IMR-90 (cell line): ENCODE measurements at regions not wholly inside any gene's neighbourhood (a gene's known extent, or its start where the extent isn't known, plus 50 kb on each side); places are given as distances from the start of the nearest gene placed in this dataset.

Experiments
- ATAC-seq: fragments of 200-7000 bp; cut with Tn5 transposase; 2 replicates; pipeline ENCODE4 v1.9.1; 2020; ENCODE audit warnings: low read depth, mild to moderate bottlenecking, moderate library complexity
- BruUV-seq: library from RNA; stranded (reverse); fragments of 400-500 nt; replicated peaks from 2 replicates; lab custom pipeline; 2021; lab: Mats Ljungman, UMichigan
- CTCF ChIA-PET: fragments of 300-600 bp; formaldehyde crosslinking; extraction: SDS; loops from one replicate; lab custom pipeline; 2021; ENCODE audit warnings: antibody characterized with exemption; lab: Yijun Ruan, JAX
- POLR2A ChIA-PET: fragments of 300-600 bp; sonication (Branson Sonifier 250); formaldehyde crosslinking; loops from one replicate; lab custom pipeline; 2022; ENCODE audit warnings: antibody characterized with exemption; ENCODE audit not compliant: unreplicated experiment; lab: Charles Lee
- DNase-seq: peaks from one replicate; pipeline ENCODE4 v3.0.0; 2013
- H2AFZ ChIP-seq: replicated peaks from 2 replicates; pipeline ENCODE3; 2013; ENCODE audit warnings: low read length, mild to moderate bottlenecking; ENCODE audit not compliant: poor library complexity
- H2AK5ac ChIP-seq: 2 replicates; pipeline ENCODE4 v1.6.1; 2013; ENCODE audit warnings: low read depth, low read length, inconsistent platforms
- H2AK9ac ChIP-seq: replicated peaks from 2 replicates; pipeline ENCODE3; 2013; ENCODE audit warnings: mild to moderate bottlenecking, low read depth, low read length, moderate library complexity; ENCODE audit not compliant: poor library complexity
- H2BK120ac ChIP-seq: 2 replicates; pipeline ENCODE4 v1.6.1; 2013; ENCODE audit warnings: low read depth, low read length, inconsistent platforms
- H2BK15ac ChIP-seq: 3 replicates; pipeline ENCODE4 v1.6.1; 2013; ENCODE audit warnings: low read depth, low read length, inconsistent platforms
- H2BK20ac ChIP-seq: 2 replicates; pipeline ENCODE4 v1.6.1; 2013; ENCODE audit warnings: low read depth, mild to moderate bottlenecking, inconsistent platforms, low read length, moderate library complexity
- H2BK5ac ChIP-seq: 2 replicates; pipeline ENCODE4 v1.6.1; 2013; ENCODE audit warnings: mild to moderate bottlenecking, low read depth, low read length, inconsistent platforms; ENCODE audit not compliant: poor library complexity, severe bottlenecking
- H3K14ac ChIP-seq: replicated peaks from 2 replicates; pipeline ENCODE4 v1.6.1; 2013; ENCODE audit warnings: low read depth, low read length, inconsistent platforms
- H3K18ac ChIP-seq: 2 replicates; pipeline ENCODE4 v1.6.1; 2013; ENCODE audit warnings: low read depth, low read length, control low read depth
- H3K23ac ChIP-seq: 2 replicates; pipeline ENCODE4 v1.6.1; 2013; ENCODE audit warnings: low read depth, low read length, inconsistent platforms
- H3K27ac ChIP-seq: 2 replicates; pipeline ENCODE4 v1.5.1; 2013; ENCODE audit warnings: mild to moderate bottlenecking, control low read depth, low read length; ENCODE audit not compliant: insufficient read depth
- H3K27me3 ChIP-seq: 2 replicates; pipeline ENCODE4 v1.6.1; 2013; ENCODE audit warnings: low read length; ENCODE audit not compliant: control insufficient read depth, insufficient read depth
- H3K36me3 ChIP-seq: 2 replicates; pipeline ENCODE4 v1.6.1; 2013; ENCODE audit warnings: low read length, mixed read lengths; ENCODE audit not compliant: control insufficient read depth, insufficient read depth
- H3K4ac ChIP-seq: 2 replicates; pipeline ENCODE4 v1.6.1; 2013; ENCODE audit warnings: low read depth, low read length, inconsistent platforms
- H3K4me1 ChIP-seq: 2 replicates; pipeline ENCODE4 v1.6.1; 2013; ENCODE audit warnings: low read length, mixed read lengths; ENCODE audit not compliant: control insufficient read depth, insufficient read depth
- H3K4me2 ChIP-seq: 2 replicates; pipeline ENCODE4 v1.6.1; 2013; ENCODE audit warnings: low read depth, mild to moderate bottlenecking, control low read depth, low read length, moderate library complexity
- H3K4me3 ChIP-seq: 2 replicates; pipeline ENCODE4 v1.5.1; 2013; ENCODE audit warnings: low read depth, mild to moderate bottlenecking, control low read depth, low read length, moderate library complexity; ENCODE audit not compliant: insufficient read depth
- H3K56ac ChIP-seq: 2 replicates; pipeline ENCODE4 v1.6.1; 2013; ENCODE audit warnings: low read length, inconsistent platforms; ENCODE audit not compliant: insufficient read depth; ENCODE audit errors: extremely low read depth
- H3K79me1 ChIP-seq, 2 experiments: 2 replicates each; pipeline ENCODE4 v1.6.1; 2013; ENCODE audit warnings: low read length in 2 of 2, inconsistent platforms in 1 of 2, low read depth in 1 of 2
- H3K9ac ChIP-seq: 2 replicates; pipeline ENCODE4 v1.6.1; 2013; ENCODE audit warnings: low read depth, low read length, control low read depth
- H3K9me1 ChIP-seq: 2 replicates; pipeline ENCODE4 v1.6.1; 2013; ENCODE audit warnings: low read length, inconsistent platforms; ENCODE audit not compliant: insufficient read depth
- H3K9me3 ChIP-seq: 2 replicates; pipeline ENCODE4 v1.6.1; 2013; ENCODE audit warnings: low read length; ENCODE audit not compliant: control insufficient read depth, insufficient read depth
- H4K20me1 ChIP-seq: 2 replicates; pipeline ENCODE4 v1.6.1; 2013; ENCODE audit warnings: low read length, inconsistent platforms; ENCODE audit not compliant: insufficient read depth
- H4K5ac ChIP-seq: 2 replicates; pipeline ENCODE4 v1.6.1; 2013; ENCODE audit warnings: mild to moderate bottlenecking, low read depth, low read length, control low read depth
- H4K8ac ChIP-seq, 2 experiments: 2 replicates each; pipeline ENCODE4 v1.6.1; 2013; ENCODE audit warnings: low read depth in 2 of 2, low read length in 2 of 2, control low read depth in 1 of 2, inconsistent platforms in 1 of 2
- H4K91ac ChIP-seq: 2 replicates; pipeline ENCODE4 v1.6.1; 2013; ENCODE audit warnings: low read depth, low read length, inconsistent platforms; ENCODE audit not compliant: insufficient read depth
- BHLHE40 ChIP-seq: fragments of 150-350 bp; IDR thresholded peaks from 2 replicates; pipeline ENCODE4 v1.6.1; 2016; ENCODE audit warnings: mild to moderate bottlenecking, low read depth, low read length
- CEBPB ChIP-seq: IDR thresholded peaks from 2 replicates; pipeline ENCODE4 v1.6.1; 2012; ENCODE audit warnings: low read depth, low read length, improper control_type of control experiment
- CTCF ChIP-seq: conservative IDR thresholded peaks from 2 replicates; pipeline ENCODE4 v1.5.1; 2012; ENCODE audit warnings: mild to moderate bottlenecking, low read depth, low read length, improper control_type of control experiment
- ELK1 ChIP-seq: fragments of 150-350 bp; IDR thresholded peaks from 2 replicates; pipeline ENCODE4 v1.6.1; 2016; ENCODE audit warnings: low read depth, mild to moderate bottlenecking, low read length, moderate library complexity, borderline replicate concordance
- FOS ChIP-seq: fragments of 150-350 bp; IDR thresholded peaks from 2 replicates; pipeline ENCODE4 v1.6.1; 2016; ENCODE audit warnings: low read depth, low read length
- MAFK ChIP-seq: IDR thresholded peaks from 2 replicates; pipeline ENCODE4 v1.6.1; 2012; ENCODE audit warnings: low read depth, low read length, improper control_type of control experiment
- MAZ ChIP-seq: IDR thresholded peaks from 2 replicates; pipeline ENCODE4 v1.6.1; 2012; ENCODE audit warnings: low read depth, mild to moderate bottlenecking, low read length, improper control_type of control experiment, moderate library complexity, borderline replicate concordance
- MXI1 ChIP-seq: IDR thresholded peaks from 2 replicates; pipeline ENCODE4 v1.6.1; 2012; ENCODE audit warnings: low read depth, mild to moderate bottlenecking, low read length, moderate library complexity, borderline replicate concordance
- NFE2L2 ChIP-seq: fragments of 150-350 bp; IDR thresholded peaks from 2 replicates; pipeline ENCODE4 v1.6.1; 2016; ENCODE audit warnings: low read depth, mild to moderate bottlenecking, low read length
- POLR2A ChIP-seq: IDR thresholded peaks from 2 replicates; pipeline ENCODE4 v1.6.1; 2012; ENCODE audit warnings: mild to moderate bottlenecking, low read depth, low read length
- RAD21 ChIP-seq: IDR thresholded peaks from 2 replicates; pipeline ENCODE4 v1.6.1; 2012; ENCODE audit warnings: low read length, improper control_type of control experiment
- RCOR1 ChIP-seq: IDR thresholded peaks from 2 replicates; pipeline ENCODE4 v1.6.1; 2012; ENCODE audit warnings: mild to moderate bottlenecking, low read length, improper control_type of control experiment; ENCODE audit not compliant: insufficient replicate concordance
- RFX5 ChIP-seq: IDR thresholded peaks from 2 replicates; pipeline ENCODE4 v1.8.0; 2012; ENCODE audit warnings: low read depth, mild to moderate bottlenecking, low read length, moderate library complexity
- SMC3 ChIP-seq: fragments of 150-350 bp; IDR thresholded peaks from 2 replicates; pipeline ENCODE4 v1.6.1; 2016; ENCODE audit warnings: low read depth, mild to moderate bottlenecking, antibody characterized with exemption, low read length, moderate library complexity
- USF2 ChIP-seq: fragments of 150-350 bp; IDR thresholded peaks from 2 replicates; pipeline ENCODE4 v1.6.1; 2017; ENCODE audit warnings: mild to moderate bottlenecking, antibody characterized with exemption, low read length, low read depth
- WGBS, 2 experiments: methylation state at CpG; one replicate each; pipeline versions ENCODE4 v1.1.5 to v1.1.7; 2013; ENCODE audit warnings: missing lambda C conversion rate in 2 of 2; ENCODE audit not compliant: insufficient read length in 1 of 2; ENCODE audit errors: extremely low coverage in 2 of 2; 5-methylcytosine and 5-hydroxymethylcytosine counted together
- dilution Hi-C: fragments of 300-500 bp; cut with HindIII; formaldehyde crosslinking; loops from one replicate; pipeline ENCODE4 v1.14.3; 2018; ENCODE audit warnings: low sequenced_read_pairs; ENCODE audit not compliant: unreplicated experiment
- in situ Hi-C: fragments of 300-500 bp; cut with MboI; formaldehyde crosslinking; loops from 3 replicates; pipeline ENCODE4 v1.14.3; 2019; ENCODE audit warnings: low sequenced_read_pairs, inconsistent platforms, mixed read lengths
- intact Hi-C: fragments of 100-400 bp; cut with micrococcal nuclease; formaldehyde crosslinking; loops from 2 replicates; pipeline ENCODE4 v1.10.0; 2022

- DNase-seq (no peak), ATAC-seq (no peak)
- Histone ChIP-seq H2BK5ac (no peak overlapping the region), H2BK120ac (no peak overlapping the region), H3K27me3 (no peaks in the 10 kb centered on the region), H3K79me1 (no peaks in the 10 kb centered on the region), H3K9ac (no peak overlapping the region), H2BK20ac (no peak overlapping the region), H2BK15ac (no peak overlapping the region), H3K23ac (no peak overlapping the region), H2AK5ac (no peak overlapping the region), H3K27ac (no peak overlapping the region), H3K4ac (no peak overlapping the region), H3K56ac (no peak overlapping the region), H4K20me1 (no peaks in the 10 kb centered on the region), H3K4me2 (no peak overlapping the region), H4K8ac (no peak overlapping the region), H3K4me3 (no peak overlapping the region), H2AK9ac (no peak overlapping the region), H3K18ac (no peak overlapping the region), H2AFZ (no peak overlapping the region), H3K9me1 (no peaks in the 10 kb centered on the region), H3K9me3 (peaks cover 51% of the 10 kb centered on the region), H3K14ac (no peak overlapping the region), H3K36me3 (no peaks in the 10 kb centered on the region), H4K5ac (no peak overlapping the region), H4K91ac (no peak overlapping the region), H3K4me1 (no peaks in the 10 kb centered on the region)
- intact Hi-C loops (no loop called here), dilution Hi-C loops (no loop called here), in situ Hi-C loops (no loop called here)
- CTCF ChIA-PET = no interaction called here
- POLR2A ChIA-PET = no interaction called here
- no TSS peak for BruUV-seq
- WGBS, 2 experiments = 78% methylated on average over 8 of the region's 19 CpGs; no CpG with 5 or more reads in 1 of the 2 experiments
- TF ChIP-seq MAFK (no peak), MXI1 (no peak), FOS (no peak), RFX5 (no peak), RAD21 (no peak), CEBPB (no peak), BHLHE40 (no peak), CTCF (no peak), MAZ (no peak), POLR2A (no peak), NFE2L2 (no peak), SMC3 (no peak), ELK1 (no peak), USF2 (no peak), RCOR1 (no peak)
Measured at GRCh38 chr2:239806758-239807434, 218.2 kb downstream of the NDUFA10 start.
